GM12872 (cell line): ENCODE measurements at regions not wholly inside any gene's neighbourhood (a gene's known extent, or its start where the extent isn't known, plus 50 kb on each side); places are given as distances from the start of the nearest gene placed in this dataset.

Experiments
- TF ChIP-seq, protein P1 (sequence below): IDR thresholded peaks from 3 replicates; pipeline ENCODE4 v1.5.1; 2011; ENCODE audit warnings: low read depth, mild to moderate bottlenecking, low read length, moderate library complexity; ENCODE audit not compliant: insufficient read depth

DNA sequence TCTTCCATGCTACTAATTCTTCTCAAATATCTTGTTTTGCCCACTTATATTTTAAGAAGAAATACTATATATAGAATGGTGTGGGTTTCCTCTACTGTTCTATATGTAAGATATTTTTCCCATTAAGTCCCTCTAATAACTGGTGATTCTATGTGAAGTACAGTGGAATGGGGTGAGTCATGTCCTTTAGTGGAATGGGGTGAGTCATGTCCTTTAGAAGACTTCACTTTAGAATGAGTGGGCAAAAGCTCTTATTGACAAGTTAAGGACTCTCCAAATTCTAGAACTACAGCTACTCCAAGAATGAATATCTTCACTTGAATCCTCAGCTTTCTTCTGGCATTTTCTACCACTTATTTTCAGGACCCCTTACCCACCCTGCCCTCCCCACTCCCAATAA lies 349.9 kb downstream of the ETNK1 start:
- TF ChIP-seq, protein P1, sequence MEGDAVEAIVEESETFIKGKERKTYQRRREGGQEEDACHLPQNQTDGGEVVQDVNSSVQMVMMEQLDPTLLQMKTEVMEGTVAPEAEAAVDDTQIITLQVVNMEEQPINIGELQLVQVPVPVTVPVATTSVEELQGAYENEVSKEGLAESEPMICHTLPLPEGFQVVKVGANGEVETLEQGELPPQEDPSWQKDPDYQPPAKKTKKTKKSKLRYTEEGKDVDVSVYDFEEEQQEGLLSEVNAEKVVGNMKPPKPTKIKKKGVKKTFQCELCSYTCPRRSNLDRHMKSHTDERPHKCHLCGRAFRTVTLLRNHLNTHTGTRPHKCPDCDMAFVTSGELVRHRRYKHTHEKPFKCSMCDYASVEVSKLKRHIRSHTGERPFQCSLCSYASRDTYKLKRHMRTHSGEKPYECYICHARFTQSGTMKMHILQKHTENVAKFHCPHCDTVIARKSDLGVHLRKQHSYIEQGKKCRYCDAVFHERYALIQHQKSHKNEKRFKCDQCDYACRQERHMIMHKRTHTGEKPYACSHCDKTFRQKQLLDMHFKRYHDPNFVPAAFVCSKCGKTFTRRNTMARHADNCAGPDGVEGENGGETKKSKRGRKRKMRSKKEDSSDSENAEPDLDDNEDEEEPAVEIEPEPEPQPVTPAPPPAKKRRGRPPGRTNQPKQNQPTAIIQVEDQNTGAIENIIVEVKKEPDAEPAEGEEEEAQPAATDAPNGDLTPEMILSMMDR, result no peak

DNA sequence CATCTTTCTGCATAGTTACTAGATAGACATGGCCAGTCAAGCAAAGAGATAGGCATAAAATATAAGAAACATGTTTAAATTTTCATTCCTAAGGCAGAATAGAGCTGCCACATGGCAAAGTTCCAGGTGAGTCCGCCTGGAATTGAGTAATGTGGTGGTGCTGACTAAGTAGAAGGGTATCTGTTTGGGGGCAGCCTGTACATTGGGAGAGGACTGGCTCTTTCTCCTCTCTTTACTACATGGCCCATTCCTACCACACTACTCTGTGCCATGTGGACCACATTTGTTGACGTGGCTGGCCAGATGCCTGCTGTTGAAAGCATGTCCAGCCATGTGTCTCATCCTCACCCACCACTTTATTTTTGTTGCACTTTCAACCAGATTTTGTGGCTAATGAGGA lies 354.0 kb downstream of the ETNK1 start:
- TF ChIP-seq, protein P1, result no peak

DNA sequence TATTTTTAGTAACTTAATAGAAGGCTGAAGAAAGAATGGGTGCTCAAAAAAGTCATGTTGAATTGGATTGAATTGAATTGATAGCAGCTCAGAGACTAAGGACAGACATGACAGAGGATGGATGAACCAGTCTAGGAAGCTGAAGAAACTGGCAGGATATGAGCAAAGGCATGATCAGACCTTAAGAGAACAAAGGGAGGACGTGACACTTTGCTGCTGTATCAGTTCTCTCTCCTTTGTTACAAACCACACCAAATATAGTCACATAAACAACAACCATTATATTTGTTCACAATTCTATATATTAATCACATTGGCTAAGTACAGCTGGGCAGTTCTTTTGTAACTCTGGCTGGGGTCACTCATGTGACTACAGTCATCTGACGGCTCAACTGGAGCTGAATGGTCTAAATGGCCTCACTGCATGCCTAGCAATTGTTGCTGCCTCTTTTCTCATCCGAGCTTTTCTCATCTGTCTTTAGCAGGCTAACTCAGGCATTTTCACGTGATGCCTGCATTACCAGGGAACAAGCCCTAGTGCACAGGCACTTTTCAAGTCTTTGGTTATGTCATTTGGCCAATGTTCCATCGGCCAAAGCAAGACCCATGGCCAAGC lies 355.0 kb downstream of the ETNK1 start:
- TF ChIP-seq, protein P1, result no peak

DNA sequence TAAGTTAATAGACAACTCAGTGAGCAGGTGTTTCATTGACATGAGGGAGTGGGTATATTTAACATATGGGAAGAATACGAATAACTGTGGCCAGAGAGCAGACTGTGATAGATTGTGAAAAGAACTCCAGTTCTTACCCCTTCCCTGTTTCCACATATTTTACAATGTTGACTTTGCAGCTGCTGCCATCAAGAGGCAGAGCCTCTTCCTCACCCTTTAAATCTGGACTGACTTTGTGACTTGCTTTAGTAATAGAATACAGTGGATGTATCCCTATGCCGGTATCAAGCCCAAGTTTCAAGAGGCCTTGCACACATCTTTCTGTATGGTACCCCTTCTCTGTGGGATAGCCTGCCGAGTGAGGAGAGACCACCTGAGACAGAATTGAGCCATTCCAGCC lies 356.7 kb downstream of the ETNK1 start:
- TF ChIP-seq, protein P1, result no peak

DNA sequence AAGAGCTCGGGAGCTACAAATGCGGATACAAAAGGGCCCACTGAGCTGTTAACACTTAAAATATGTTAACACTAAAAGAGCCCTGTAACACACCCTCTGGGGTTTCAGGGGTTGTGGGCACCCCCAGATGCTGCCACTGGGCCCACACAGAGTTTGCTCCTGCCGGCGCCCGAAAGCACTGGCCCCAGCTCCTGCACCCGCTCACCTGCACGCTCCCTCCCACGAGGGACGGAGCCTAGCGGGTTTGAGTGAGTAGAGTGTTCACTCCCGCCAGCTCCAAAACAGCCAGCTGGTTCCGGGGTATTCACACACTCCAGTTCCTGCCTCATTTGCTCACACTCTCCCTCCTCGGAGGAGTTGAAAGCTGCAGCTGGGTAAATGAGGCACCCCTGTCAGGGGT lies 357.7 kb downstream of the ETNK1 start:
- TF ChIP-seq, protein P1, result no peak

DNA sequence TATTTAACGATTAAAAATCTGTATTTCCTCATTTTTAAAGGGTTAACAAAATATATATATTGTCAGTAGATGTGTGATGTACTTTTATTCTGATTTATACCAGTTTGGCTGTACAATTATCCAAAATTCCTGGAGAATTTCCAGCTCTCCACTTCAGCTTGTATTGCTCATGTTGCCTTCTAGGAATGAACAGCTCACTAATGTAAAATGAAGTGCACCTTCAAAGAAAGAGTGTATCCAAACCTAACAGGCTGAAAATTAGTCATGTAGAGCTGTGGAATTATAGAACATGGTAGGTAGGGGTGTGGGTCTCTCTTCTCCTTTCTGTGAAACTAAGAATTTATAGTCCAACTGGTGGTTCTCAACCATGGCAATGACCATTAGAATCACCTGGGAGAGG lies 362.0 kb downstream of the ETNK1 start:
- TF ChIP-seq, protein P1, result no peak

DNA sequence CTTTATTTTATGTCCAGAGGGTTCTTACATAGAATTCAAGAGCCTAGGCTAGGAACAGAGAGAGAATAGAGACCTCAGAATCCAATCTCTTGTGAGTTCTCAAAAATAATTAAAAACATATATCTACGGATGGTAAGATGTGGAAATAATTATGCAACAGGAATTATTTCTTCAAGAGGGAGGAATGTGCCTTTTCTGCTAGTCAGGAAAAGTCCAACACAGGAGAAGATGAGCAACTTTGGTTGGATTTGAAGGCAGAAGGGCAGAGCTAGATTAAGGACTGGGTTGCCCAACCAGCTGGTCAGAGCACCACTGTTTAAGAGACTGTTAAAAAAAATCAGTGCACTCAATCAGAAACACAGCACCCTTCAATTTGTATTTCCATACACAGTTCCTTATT lies 365.5 kb downstream of the ETNK1 start:
- TF ChIP-seq, protein P1, result no peak
